ENCODE measurements at regions not wholly inside any gene's neighbourhood (a gene's known extent, or its start where the extent isn't known, plus 50 kb on each side); places are given as distances from the start of the nearest gene placed in this dataset.

DNA sequence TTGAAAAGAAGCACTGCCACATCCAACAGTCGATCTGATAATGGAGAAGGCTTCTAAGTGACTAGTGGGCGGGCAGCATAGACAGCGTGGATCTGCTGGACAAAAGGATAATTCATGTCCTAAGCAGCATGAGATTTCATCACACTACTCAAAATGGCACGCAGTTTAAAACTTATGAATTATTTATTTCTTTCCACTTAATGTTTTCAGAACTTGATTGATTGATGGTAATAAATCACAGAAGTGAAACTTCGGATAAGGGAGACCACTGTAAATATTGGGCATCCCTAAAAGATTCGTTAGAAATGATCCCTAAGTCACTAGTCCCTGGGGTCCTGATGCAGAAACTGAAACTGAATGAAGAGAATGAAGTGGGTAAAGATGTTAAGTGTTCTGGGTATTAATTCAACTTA lies 93.0 kb upstream of the ANK2 start:
- TF ChIP-seq, protein P1, sequence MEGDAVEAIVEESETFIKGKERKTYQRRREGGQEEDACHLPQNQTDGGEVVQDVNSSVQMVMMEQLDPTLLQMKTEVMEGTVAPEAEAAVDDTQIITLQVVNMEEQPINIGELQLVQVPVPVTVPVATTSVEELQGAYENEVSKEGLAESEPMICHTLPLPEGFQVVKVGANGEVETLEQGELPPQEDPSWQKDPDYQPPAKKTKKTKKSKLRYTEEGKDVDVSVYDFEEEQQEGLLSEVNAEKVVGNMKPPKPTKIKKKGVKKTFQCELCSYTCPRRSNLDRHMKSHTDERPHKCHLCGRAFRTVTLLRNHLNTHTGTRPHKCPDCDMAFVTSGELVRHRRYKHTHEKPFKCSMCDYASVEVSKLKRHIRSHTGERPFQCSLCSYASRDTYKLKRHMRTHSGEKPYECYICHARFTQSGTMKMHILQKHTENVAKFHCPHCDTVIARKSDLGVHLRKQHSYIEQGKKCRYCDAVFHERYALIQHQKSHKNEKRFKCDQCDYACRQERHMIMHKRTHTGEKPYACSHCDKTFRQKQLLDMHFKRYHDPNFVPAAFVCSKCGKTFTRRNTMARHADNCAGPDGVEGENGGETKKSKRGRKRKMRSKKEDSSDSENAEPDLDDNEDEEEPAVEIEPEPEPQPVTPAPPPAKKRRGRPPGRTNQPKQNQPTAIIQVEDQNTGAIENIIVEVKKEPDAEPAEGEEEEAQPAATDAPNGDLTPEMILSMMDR (IDR thresholded peaks at IDR 0.05): no peak
- no peak for TF ChIP-seq POLR2A (IDR thresholded peaks at IDR 0.05; ENCODE audit: low read depth)
